ENCODE measurements at regions not wholly inside any gene's neighbourhood (a gene's known extent, or its start where the extent isn't known, plus 50 kb on each side); places are given as distances from the start of the nearest gene placed in this dataset.

DNA sequence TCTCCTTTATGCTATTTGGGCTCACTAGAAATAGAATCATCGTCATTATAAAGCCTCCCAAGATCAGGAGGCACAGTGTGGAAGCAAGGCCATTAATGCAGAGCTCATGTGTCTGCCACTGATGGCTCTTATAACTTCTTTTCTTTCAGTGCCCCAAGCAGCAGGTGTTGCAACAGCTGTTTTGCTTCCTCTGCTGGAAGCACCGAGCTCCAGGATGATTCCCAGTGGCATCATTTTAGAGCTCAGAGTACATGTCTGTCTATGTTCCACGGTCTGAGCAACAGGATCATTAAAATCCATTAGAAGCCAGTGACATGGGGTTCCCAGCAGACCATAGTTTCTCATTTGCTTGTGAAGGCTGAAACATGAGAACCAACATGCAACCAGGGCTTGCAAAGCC, 803.0 kb upstream of the FAT3 start:
- no peak overlapping the region for H3K27ac ChIP-seq (ENCODE audit: low read depth, low read length)
- Mint-ChIP-seq H3K9me3 (peaks cover 0 to 9% (median 0%) of the 10 kb centered on the region in 8 donors), H3K27ac (no peak overlapping the region), H3K4me3 (no peak overlapping the region), H3K27me3 (no peaks in the 10 kb centered on the region), H3K4me1 (no peaks in the 10 kb centered on the region), H3K36me3 (no peaks in the 10 kb centered on the region)
- CTCF ChIA-PET (ENCODE audit: partially characterized antibody): no interaction called here
- H3K4me1 ChIP-seq (ENCODE audit: insufficient read depth, low read length): no peaks in the 10 kb centered on the region
- DNase-seq: no peak
- no peaks in the 10 kb centered on the region for H3K9me3 ChIP-seq (ENCODE audit: control insufficient read depth in 1 of 2, low read length in 2 of 2)
- no peaks in the 10 kb centered on the region for H3K27me3 ChIP-seq (ENCODE audit: insufficient read depth, low read length)
- H3K36me3 ChIP-seq (ENCODE audit: insufficient read depth, low read length): no peaks in the 10 kb centered on the region
- H3K4me3 ChIP-seq (ENCODE audit: low read length in 2 of 2): no peak overlapping the region
- POLR2A ChIA-PET (ENCODE audit: partially characterized antibody): no interaction called here
- intact Hi-C loops (cut with micrococcal nuclease): no loop called here

DNA sequence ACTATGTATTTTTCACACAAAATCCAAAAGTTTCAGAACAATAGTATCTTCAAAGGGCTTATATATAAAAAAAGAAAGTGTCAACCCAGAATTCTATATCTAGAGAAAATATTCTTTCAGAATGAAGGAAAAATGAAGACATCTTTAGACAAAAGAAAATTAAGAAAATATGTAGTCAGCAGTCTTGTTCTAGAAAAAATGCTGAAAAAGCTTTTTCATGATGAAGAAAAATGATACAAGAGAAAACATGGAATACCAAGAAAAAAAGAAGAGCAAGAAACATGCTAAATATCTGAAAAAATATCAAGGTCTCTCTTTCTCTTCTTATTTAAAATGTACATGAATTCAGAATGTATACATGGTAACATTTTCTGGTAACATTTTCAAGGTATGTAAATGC, 816.8 kb upstream of the FAT3 start:
- intact Hi-C loops (cut with micrococcal nuclease): no loop called here
- Histone ChIP-seq H3K27ac (ENCODE audit: low read depth, low read length) (no peak overlapping the region), H3K4me1 (ENCODE audit: insufficient read depth, low read length) (no peaks in the 10 kb centered on the region), H3K4me3 (ENCODE audit: low read length in 2 of 2) (no peak overlapping the region), H3K9me3 (ENCODE audit: control insufficient read depth in 1 of 2, low read length in 2 of 2) (no peaks in the 10 kb centered on the region), H3K36me3 (ENCODE audit: insufficient read depth, low read length) (no peaks in the 10 kb centered on the region), H3K27me3 (ENCODE audit: insufficient read depth, low read length) (no peaks in the 10 kb centered on the region)
- Mint-ChIP-seq H3K27ac (no peak overlapping the region), H3K9me3 (peaks cover 0 to 8% (median 4%) of the 10 kb centered on the region in 8 donors), H3K4me1 (no peaks in the 10 kb centered on the region), H3K36me3 (no peaks in the 10 kb centered on the region), H3K27me3 (no peaks in the 10 kb centered on the region), H3K4me3 (no peak overlapping the region)
- no peak for DNase-seq
- CTCF ChIA-PET (ENCODE audit: partially characterized antibody): no interaction called here
- POLR2A ChIA-PET (ENCODE audit: partially characterized antibody): no interaction called here

DNA sequence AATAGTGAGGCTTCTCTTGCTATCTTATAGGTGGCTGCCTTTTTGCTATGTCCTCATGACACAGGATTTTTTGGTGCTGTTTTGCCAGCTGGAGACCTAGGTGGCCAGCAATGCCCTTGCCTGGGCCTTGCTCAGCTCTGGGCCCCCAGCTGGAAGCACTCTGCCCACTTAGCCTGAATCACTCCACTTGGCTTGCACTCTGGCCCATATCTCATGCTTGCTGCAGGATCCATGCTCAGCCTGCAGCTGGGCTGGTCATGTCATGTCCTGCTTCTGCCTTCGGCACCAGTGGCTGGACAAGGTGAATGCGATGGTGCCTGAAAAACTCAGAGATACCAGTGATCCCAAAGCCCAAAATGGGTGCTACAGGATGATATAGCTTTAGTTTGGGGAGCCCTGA, 818.6 kb upstream of the FAT3 start:
- Histone ChIP-seq H3K36me3 (ENCODE audit: insufficient read depth, low read length) (no peaks in the 10 kb centered on the region), H3K9me3 (ENCODE audit: control insufficient read depth in 1 of 2, low read length in 2 of 2) (no peaks in the 10 kb centered on the region), H3K27ac (ENCODE audit: low read depth, low read length) (no peak overlapping the region), H3K4me3 (ENCODE audit: low read length in 2 of 2) (no peak overlapping the region), H3K27me3 (ENCODE audit: insufficient read depth, low read length) (no peaks in the 10 kb centered on the region), H3K4me1 (ENCODE audit: insufficient read depth, low read length) (no peaks in the 10 kb centered on the region)
- Mint-ChIP-seq H3K4me1 (no peaks in the 10 kb centered on the region), H3K27me3 (no peaks in the 10 kb centered on the region), H3K36me3 (no peaks in the 10 kb centered on the region), H3K4me3 (no peak overlapping the region), H3K27ac (no peak overlapping the region), H3K9me3 (peaks cover 0 to 8% (median 4%) of the 10 kb centered on the region in 8 donors)
- no peak for DNase-seq
- ChIA-PET CTCF (ENCODE audit: partially characterized antibody) (no interaction called here), POLR2A (ENCODE audit: partially characterized antibody) (no interaction called here)
- intact Hi-C loops (cut with micrococcal nuclease): no loop called here

DNA sequence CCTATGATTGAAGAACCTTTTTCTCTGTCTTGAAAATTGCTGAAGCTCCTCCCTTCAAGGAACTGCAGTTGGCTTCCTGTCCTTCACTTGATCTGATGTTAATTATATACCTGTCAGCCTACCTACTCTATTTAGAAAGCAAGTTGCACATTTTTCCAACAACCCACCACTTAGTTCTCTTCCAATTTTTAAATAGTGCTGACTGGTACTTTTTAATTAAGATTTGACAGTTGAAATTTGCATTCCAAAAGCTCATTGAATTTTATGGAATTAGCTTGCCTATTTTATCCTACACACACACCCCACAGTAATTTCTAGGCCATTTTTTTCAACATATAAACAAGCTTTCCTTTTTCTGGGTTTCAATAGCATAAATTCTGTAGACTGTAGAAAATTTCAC, 820.3 kb upstream of the FAT3 start:
- no peaks in the 10 kb centered on the region for H3K36me3 Mint-ChIP-seq
- Histone ChIP-seq H3K27me3 (ENCODE audit: insufficient read depth, low read length) (no peaks in the 10 kb centered on the region), H3K27ac (ENCODE audit: low read depth, low read length) (no peak overlapping the region), H3K9me3 (ENCODE audit: control insufficient read depth in 1 of 2, low read length in 2 of 2) (no peaks in the 10 kb centered on the region), H3K4me1 (ENCODE audit: insufficient read depth, low read length) (no peaks in the 10 kb centered on the region), H3K4me3 (ENCODE audit: low read length in 2 of 2) (no peak overlapping the region), H3K36me3 (ENCODE audit: insufficient read depth, low read length) (no peaks in the 10 kb centered on the region)
- intact Hi-C loops (cut with micrococcal nuclease): no loop called here
- no peak overlapping the region for H3K4me3 Mint-ChIP-seq
- no peaks in the 10 kb centered on the region for H3K4me1 Mint-ChIP-seq
- DNase-seq: no peak
- no peak overlapping the region for H3K27ac Mint-ChIP-seq
- H3K9me3 Mint-ChIP-seq: peaks cover 2 to 11% (median 7%) of the 10 kb centered on the region in 8 donors
- H3K27me3 Mint-ChIP-seq: no peaks in the 10 kb centered on the region
- CTCF ChIA-PET (ENCODE audit: partially characterized antibody): no interaction called here
- POLR2A ChIA-PET (ENCODE audit: partially characterized antibody): no interaction called here

DNA sequence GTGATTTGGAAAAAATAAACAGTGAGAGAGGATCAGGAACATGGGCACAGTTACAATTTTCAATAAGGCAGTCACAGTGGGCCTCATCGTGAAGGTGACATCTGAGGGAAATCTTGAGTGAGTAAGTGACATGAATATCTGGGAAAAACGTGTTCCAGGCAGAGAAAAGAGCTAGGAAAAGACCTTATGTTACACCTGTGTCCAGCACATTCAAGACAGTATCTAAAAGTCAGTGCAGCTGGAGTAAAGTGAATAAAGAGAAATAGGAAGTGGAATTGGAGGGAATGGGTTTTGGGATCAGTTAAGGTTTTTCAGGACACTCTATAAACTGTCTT, 827.5 kb upstream of the FAT3 start:
- ChIA-PET CTCF (ENCODE audit: partially characterized antibody) (no interaction called here), POLR2A (ENCODE audit: partially characterized antibody) (no interaction called here)
- Histone ChIP-seq H3K27ac (ENCODE audit: low read depth, low read length) (no peak overlapping the region), H3K4me1 (ENCODE audit: insufficient read depth, low read length) (no peaks in the 10 kb centered on the region), H3K4me3 (ENCODE audit: low read length in 2 of 2) (no peak overlapping the region), H3K9me3 (ENCODE audit: control insufficient read depth in 1 of 2, low read length in 2 of 2) (no peaks in the 10 kb centered on the region), H3K27me3 (ENCODE audit: insufficient read depth, low read length) (no peaks in the 10 kb centered on the region), H3K36me3 (ENCODE audit: insufficient read depth, low read length) (no peaks in the 10 kb centered on the region)
- peaks cover 0 to 22% (median 9%) of the 10 kb centered on the region in 8 donors for H3K9me3 Mint-ChIP-seq
- H3K27me3 Mint-ChIP-seq: no peaks in the 10 kb centered on the region
- no peak overlapping the region for H3K4me3 Mint-ChIP-seq
- H3K27ac Mint-ChIP-seq: no peak overlapping the region
- intact Hi-C loops (cut with micrococcal nuclease): no loop called here
- no peaks in the 10 kb centered on the region for H3K4me1 Mint-ChIP-seq
- DNase-seq: no peak
- no peaks in the 10 kb centered on the region for H3K36me3 Mint-ChIP-seq

DNA sequence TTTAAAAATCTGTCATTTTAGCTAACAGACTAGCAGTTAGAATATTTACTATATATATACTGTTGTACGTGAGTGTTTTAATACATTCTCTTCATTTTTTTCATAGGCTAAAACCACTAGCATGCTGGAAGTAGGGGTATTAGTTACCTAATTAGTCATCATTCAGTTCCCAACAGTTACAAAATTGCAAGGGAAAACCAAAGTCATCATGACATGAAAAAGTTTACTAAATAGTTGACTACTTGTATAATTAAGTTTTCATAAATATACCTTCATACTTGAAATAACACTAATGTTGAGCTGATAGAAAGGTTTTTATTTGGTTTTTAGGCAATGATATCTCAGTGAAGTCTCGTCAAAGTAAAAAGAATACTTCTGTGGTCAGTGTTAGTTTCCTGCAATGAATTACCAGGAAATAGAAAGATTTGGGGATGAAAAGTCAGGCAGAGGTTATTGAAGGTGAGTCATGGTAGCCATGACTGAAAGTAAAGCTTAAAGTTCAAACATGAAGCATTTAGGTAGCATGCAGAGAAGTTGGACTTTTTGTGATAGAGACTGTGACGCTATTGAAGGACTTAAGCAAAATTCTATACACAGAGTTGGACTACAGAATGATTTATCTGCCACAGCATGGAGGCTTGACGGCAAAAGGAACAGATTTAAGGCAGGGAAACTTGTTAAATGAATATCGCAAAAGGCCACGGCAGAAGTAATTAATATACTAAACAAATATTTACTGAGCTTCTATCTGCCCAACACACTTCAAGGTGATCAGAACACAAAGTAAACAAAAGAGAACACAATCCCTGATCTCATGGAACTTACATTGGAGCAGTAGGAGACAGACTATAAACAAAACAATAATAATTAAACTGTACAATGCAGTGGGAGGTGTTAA, 828.1 kb upstream of the FAT3 start:
- Histone ChIP-seq H3K9me3 (ENCODE audit: control insufficient read depth in 1 of 2, low read length in 2 of 2) (no peaks in the 10 kb centered on the region), H3K36me3 (ENCODE audit: insufficient read depth, low read length) (no peaks in the 10 kb centered on the region), H3K27me3 (ENCODE audit: insufficient read depth, low read length) (no peaks in the 10 kb centered on the region), H3K4me3 (ENCODE audit: low read length in 2 of 2) (no peak overlapping the region), H3K4me1 (ENCODE audit: insufficient read depth, low read length) (no peaks in the 10 kb centered on the region), H3K27ac (ENCODE audit: low read depth, low read length) (no peak overlapping the region)
- no peaks in the 10 kb centered on the region for H3K4me1 Mint-ChIP-seq
- no peak overlapping the region for H3K27ac Mint-ChIP-seq
- intact Hi-C loops (cut with micrococcal nuclease): no loop called here
- peaks cover 0 to 26% (median 11%) of the 10 kb centered on the region in 8 donors for H3K9me3 Mint-ChIP-seq
- H3K27me3 Mint-ChIP-seq: no peaks in the 10 kb centered on the region
- ChIA-PET POLR2A (ENCODE audit: partially characterized antibody) (no interaction called here), CTCF (ENCODE audit: partially characterized antibody) (no interaction called here)
- H3K4me3 Mint-ChIP-seq: no peak overlapping the region
- no peak for DNase-seq
- no peaks in the 10 kb centered on the region for H3K36me3 Mint-ChIP-seq

DNA sequence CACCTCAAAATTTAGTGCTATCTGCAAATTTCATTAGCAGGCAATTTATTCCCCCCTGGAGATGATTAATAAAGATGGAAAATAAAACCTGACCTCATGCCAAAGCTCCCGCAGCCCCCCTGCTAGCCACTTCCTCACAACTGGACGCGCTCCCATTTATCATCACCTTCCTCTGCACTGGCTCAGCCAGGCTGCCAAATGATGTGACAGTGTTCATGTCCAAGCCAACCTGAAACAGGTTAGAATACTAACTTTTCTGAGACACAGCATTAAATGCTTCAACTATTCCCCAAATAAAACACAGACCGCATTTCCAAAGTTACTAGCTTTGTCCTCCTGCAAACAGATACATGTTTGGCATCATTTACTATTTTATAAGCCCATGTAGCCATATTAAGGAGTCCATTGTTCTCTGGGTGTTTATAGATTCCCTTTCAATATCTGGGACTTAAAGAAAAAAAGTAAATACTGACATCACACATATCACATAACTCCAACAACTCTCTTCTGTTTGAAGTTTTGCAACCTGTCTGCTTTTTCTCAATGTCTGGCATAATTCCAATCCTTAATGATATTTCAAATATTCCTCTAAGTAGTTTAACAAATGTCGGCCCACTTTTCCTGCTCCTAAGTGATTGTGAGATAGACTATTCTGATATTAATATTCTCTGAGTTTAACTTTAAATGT, 829.7 kb upstream of the FAT3 start:
- H3K9me3 Mint-ChIP-seq: peaks cover 0 to 32% (median 13%) of the 10 kb centered on the region in 8 donors
- H3K4me3 ChIP-seq (ENCODE audit: low read length in 2 of 2): no peak overlapping the region
- no peak overlapping the region for H3K27ac Mint-ChIP-seq
- H3K9me3 ChIP-seq (ENCODE audit: control insufficient read depth in 1 of 2, low read length in 2 of 2): no peaks in the 10 kb centered on the region
- H3K36me3 Mint-ChIP-seq: no peaks in the 10 kb centered on the region
- no peak overlapping the region for H3K4me3 Mint-ChIP-seq
- no peaks in the 10 kb centered on the region for H3K27me3 Mint-ChIP-seq
- intact Hi-C loops (cut with micrococcal nuclease): no loop called here
- DNase-seq: no peak
- CTCF ChIA-PET (ENCODE audit: partially characterized antibody): no interaction called here
- POLR2A ChIA-PET (ENCODE audit: partially characterized antibody): no interaction called here
- H3K4me1 Mint-ChIP-seq: no peaks in the 10 kb centered on the region
- H3K27ac ChIP-seq (ENCODE audit: low read depth, low read length): no peak overlapping the region
- no peaks in the 10 kb centered on the region for H3K27me3 ChIP-seq (ENCODE audit: insufficient read depth, low read length)
- no peaks in the 10 kb centered on the region for H3K36me3 ChIP-seq (ENCODE audit: insufficient read depth, low read length)
- H3K4me1 ChIP-seq (ENCODE audit: insufficient read depth, low read length): no peaks in the 10 kb centered on the region
